ENCODE measurements at regions not wholly inside any gene's neighbourhood (a gene's known extent, or its start where the extent isn't known, plus 50 kb on each side); places are given as distances from the start of the nearest gene placed in this dataset.

DNA sequence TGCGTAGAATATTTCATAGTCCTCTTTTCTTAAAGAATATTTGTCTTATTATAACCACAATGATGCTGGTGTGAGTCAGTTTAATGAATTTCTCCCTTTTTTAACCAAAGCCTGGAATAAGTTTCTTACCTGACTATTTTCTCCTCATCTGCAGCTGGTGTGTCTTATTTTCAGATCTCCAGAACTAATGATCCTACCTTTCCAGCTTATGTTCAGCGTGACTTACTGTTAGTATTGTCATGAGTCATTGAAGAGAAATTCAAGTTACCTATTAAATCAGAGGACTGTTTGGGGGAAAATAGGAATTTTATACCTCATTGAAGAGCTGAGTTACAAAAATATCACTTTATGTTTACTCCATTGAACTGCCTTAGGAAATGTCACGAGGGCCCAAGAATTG lies 482.1 kb downstream of the RWDD3 start:
- TF ChIP-seq, protein P1, sequence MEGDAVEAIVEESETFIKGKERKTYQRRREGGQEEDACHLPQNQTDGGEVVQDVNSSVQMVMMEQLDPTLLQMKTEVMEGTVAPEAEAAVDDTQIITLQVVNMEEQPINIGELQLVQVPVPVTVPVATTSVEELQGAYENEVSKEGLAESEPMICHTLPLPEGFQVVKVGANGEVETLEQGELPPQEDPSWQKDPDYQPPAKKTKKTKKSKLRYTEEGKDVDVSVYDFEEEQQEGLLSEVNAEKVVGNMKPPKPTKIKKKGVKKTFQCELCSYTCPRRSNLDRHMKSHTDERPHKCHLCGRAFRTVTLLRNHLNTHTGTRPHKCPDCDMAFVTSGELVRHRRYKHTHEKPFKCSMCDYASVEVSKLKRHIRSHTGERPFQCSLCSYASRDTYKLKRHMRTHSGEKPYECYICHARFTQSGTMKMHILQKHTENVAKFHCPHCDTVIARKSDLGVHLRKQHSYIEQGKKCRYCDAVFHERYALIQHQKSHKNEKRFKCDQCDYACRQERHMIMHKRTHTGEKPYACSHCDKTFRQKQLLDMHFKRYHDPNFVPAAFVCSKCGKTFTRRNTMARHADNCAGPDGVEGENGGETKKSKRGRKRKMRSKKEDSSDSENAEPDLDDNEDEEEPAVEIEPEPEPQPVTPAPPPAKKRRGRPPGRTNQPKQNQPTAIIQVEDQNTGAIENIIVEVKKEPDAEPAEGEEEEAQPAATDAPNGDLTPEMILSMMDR (IDR thresholded peaks at IDR 0.05), result no peak
- TF ChIP-seq JUND (IDR thresholded peaks at IDR 0.05) (no peak), ELF1 (IDR thresholded peaks at IDR 0.05) (no peak)

Measured in SK-N-SH (cell line).